ENCODE measurements at regions not wholly inside any gene's neighbourhood (a gene's known extent, or its start where the extent isn't known, plus 50 kb on each side); places are given as distances from the start of the nearest gene placed in this dataset.

GRCh38 chr18:6621437-6621836, 108.1 kb upstream of the ARHGAP28 start:
- intact Hi-C loops (cut with DNase I, micrococcal nuclease): no loop called here
- Histone ChIP-seq H3K4me1 (ENCODE audit: low read depth) (no peaks in the 10 kb centered on the region), H3K4me3 (no peak overlapping the region), H3K36me3 (ENCODE audit: low read depth) (no peaks in the 10 kb centered on the region), H3K9me3 (no peaks in the 10 kb centered on the region)
- DNase-seq (no peak), ATAC-seq (no peak)
- TF ChIP-seq, protein P1, sequence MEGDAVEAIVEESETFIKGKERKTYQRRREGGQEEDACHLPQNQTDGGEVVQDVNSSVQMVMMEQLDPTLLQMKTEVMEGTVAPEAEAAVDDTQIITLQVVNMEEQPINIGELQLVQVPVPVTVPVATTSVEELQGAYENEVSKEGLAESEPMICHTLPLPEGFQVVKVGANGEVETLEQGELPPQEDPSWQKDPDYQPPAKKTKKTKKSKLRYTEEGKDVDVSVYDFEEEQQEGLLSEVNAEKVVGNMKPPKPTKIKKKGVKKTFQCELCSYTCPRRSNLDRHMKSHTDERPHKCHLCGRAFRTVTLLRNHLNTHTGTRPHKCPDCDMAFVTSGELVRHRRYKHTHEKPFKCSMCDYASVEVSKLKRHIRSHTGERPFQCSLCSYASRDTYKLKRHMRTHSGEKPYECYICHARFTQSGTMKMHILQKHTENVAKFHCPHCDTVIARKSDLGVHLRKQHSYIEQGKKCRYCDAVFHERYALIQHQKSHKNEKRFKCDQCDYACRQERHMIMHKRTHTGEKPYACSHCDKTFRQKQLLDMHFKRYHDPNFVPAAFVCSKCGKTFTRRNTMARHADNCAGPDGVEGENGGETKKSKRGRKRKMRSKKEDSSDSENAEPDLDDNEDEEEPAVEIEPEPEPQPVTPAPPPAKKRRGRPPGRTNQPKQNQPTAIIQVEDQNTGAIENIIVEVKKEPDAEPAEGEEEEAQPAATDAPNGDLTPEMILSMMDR (IDR thresholded peaks at IDR 0.05): no peak

DNA sequence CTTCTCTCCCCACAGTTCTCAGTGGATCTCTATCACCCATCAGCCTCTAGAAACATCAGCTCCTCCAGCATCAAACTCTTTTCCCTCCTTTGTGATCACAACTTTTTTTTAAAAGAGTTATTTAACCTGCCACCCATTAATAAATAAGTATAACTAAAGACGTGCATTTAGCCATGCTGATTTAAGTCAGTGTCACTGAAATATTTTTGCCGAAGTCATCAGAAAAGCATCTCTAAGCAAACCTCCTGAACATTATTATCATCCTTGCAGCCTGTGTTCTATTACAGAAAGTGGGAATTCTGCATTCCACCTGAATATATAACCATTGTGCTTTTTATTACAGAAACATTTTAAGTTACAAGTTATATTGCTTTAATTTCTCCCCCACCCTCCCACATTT, 106.2 kb upstream of the ARHGAP28 start:
- no peaks in the 10 kb centered on the region for H3K36me3 ChIP-seq (ENCODE audit: low read depth)
- TF ChIP-seq, protein P1 (IDR thresholded peaks at IDR 0.05): no peak
- ATAC-seq (no peak), DNase-seq (no peak)
- no peaks in the 10 kb centered on the region for H3K9me3 ChIP-seq
- H3K4me3 ChIP-seq: no peak overlapping the region
- intact Hi-C loops (cut with DNase I, micrococcal nuclease): no loop called here
- H3K4me1 ChIP-seq (ENCODE audit: low read depth): no peaks in the 10 kb centered on the region

- ATAC-seq (no peak), DNase-seq (no peak)
- TF ChIP-seq, protein P1 (IDR thresholded peaks at IDR 0.05): no peak
These were observed 105.2 kb upstream of the ARHGAP28 start for GRCh38 chr18:6624271-6624660.

GRCh38 chr18:6624661-6625311, 104.7 kb upstream of the ARHGAP28 start:
- intact Hi-C loops (cut with DNase I, micrococcal nuclease): no loop called here
- ATAC-seq (no peak), DNase-seq (no peak)
- H3K9me3 ChIP-seq: no peaks in the 10 kb centered on the region
- no peak overlapping the region for H3K4me3 ChIP-seq
- H3K4me1 ChIP-seq (ENCODE audit: low read depth): no peaks in the 10 kb centered on the region
- TF ChIP-seq, protein P1 (IDR thresholded peaks at IDR 0.05): no peak
- H3K36me3 ChIP-seq (ENCODE audit: low read depth): no peaks in the 10 kb centered on the region

More at GRCh38 chr18:6624271-6624660, 105.2 kb upstream of the ARHGAP28 start:
- Histone ChIP-seq H3K4me3 (no peak overlapping the region), H3K4me1 (ENCODE audit: low read depth) (no peaks in the 10 kb centered on the region), H3K9me3 (no peaks in the 10 kb centered on the region), H3K36me3 (ENCODE audit: low read depth) (no peaks in the 10 kb centered on the region)
- intact Hi-C loops (cut with DNase I, micrococcal nuclease): no loop called here

DNA sequence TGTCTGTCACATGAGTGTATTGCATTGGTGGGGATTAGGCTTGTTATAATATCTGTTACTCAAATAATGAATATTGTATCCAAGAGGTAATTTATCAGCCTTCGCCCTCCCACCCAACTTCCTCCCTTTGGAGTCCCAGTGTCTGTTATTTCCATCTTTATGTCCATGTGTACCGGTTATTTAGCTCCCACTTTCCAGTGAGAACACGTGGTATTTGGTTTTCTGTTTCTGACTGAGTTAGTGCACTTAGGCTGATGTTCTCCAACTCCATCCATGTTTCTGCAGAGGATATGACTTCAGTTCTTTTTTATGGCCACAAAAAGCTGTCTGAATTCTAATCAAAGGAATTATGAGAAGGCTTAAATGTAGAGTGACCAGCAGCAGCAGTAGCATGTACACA, 104.0 kb upstream of the ARHGAP28 start:
- no peak for DNase-seq
- TF ChIP-seq, protein P1 (IDR thresholded peaks at IDR 0.05): no peak
- no peaks in the 10 kb centered on the region for H3K9me3 ChIP-seq
- intact Hi-C loops (cut with DNase I, micrococcal nuclease): no loop called here
- no peaks in the 10 kb centered on the region for H3K36me3 ChIP-seq (ENCODE audit: low read depth)
- no peak overlapping the region for H3K4me3 ChIP-seq
- H3K4me1 ChIP-seq (ENCODE audit: low read depth): no peaks in the 10 kb centered on the region
- ATAC-seq: no peak

- ATAC-seq: no peak
- intact Hi-C loops (cut with DNase I, micrococcal nuclease): no loop called here
- DNase-seq: no peak
- Histone ChIP-seq H3K36me3 (ENCODE audit: low read depth) (no peaks in the 10 kb centered on the region), H3K4me3 (no peak overlapping the region), H3K9me3 (no peaks in the 10 kb centered on the region), H3K4me1 (ENCODE audit: low read depth) (no peaks in the 10 kb centered on the region)
- TF ChIP-seq, protein P1 (IDR thresholded peaks at IDR 0.05): no peak
These were observed 103.1 kb upstream of the ARHGAP28 start for GRCh38 chr18:6626457-6626856.

Data from mucosa of descending colon (tissue), 3 donors.